GM21360 (cell line): ENCODE measurements at regions not wholly inside any gene's neighbourhood (a gene's known extent, or its start where the extent isn't known, plus 50 kb on each side); places are given as distances from the start of the nearest gene placed in this dataset.
"Not testable (repeated sequence)": the region's sequence is repeated elsewhere in the genome, so short reads cannot be mapped to it uniquely, and the experiment has no call there.

Source experiments
- ATAC-seq: cut with Tn5 transposase; IDR thresholded peaks from one replicate; pipeline ENCODE4 v1.9.1; 2021; ENCODE audit warnings: mild to moderate bottlenecking, moderate library complexity; ENCODE audit not compliant: unreplicated experiment

GRCh38 chr15:38726187-38726586 lies 161.6 kb upstream of the RASGRP1 start:
- ATAC-seq: no peak

DNA sequence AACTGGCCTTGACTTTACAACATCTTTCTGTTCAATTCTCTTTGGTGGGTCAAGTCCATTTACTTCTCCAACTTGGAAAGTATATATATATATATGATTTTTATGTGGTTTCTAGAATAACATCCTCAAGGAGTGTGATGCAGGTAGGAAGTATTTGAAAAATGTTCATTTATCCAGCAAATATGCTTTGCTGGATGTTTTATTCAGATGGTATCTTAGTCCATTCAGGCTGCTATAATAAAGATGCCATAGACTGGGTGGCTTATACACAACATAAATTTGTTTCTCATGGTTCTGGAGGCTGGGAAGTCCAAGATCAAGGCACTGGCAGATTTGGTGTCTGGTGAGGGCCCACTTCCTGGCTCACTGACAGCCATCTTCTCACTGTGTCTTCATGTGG lies 168.7 kb upstream of the RASGRP1 start:
- no peak for ATAC-seq

DNA sequence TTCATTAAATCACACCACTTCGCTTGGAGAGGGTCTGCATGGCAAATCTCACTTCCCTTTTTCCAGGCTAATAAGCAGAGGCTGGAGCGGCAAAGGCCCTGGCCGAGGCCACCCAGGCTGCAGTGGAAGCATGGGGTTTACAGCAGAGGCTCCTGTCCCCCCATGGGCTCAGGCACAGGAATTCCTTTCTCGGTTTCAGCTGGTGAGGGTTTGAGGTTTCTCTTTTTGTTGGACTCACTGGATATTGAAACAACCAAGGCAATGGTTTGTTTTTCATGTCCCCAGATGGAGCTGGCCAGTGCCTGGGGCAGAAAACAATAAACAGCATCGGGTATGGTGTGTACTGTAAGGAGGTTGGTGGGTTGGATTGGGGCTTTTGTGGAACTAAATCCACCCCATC lies 175.6 kb upstream of the RASGRP1 start:
- ATAC-seq: no peak

- ATAC-seq: no peak
Observed at GRCh38 chr15:38743147-38743546, 178.5 kb upstream of the RASGRP1 start.

DNA sequence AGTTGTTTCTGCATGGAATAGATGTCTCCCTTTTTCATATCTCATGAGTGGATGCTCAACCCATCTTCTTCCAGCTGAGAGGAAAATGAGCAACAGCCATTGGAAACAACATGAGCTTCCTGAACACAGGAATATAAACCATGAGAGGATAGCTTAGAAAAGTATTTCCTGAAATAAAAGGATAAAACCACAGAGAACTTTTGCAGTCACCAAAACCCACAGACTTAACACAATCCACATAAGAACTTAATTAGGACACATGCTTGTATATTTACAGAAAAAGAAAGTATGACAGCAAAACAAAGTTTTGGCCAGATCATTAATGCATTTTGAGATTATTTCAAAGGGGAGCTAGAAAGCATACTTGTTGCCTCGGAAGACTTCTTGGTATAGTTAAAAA lies 180.5 kb upstream of the RASGRP1 start:
- no peak for ATAC-seq

- no peak for ATAC-seq
Observed at GRCh38 chr15:38745626-38746025, 181.0 kb upstream of the RASGRP1 start.

DNA sequence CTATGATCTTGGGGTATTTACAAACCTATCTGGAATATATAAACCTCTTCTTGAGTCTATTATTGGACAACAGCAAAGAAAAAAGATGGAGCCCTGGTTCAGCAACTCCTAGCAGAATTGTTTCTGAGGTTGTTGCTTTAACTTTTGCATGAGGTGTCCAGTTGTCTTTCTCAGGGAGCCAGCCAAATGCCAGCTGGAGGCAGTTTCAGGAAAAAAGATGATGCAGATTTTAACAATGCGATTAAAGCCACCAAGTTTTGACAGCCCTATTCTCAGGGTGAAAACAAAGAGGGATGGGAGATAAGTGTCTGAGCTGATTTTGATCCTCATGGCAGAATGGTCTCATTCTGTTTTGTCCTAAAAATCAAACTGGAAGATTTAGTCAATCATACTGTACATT lies 181.6 kb upstream of the RASGRP1 start:
- no peak for ATAC-seq

DNA sequence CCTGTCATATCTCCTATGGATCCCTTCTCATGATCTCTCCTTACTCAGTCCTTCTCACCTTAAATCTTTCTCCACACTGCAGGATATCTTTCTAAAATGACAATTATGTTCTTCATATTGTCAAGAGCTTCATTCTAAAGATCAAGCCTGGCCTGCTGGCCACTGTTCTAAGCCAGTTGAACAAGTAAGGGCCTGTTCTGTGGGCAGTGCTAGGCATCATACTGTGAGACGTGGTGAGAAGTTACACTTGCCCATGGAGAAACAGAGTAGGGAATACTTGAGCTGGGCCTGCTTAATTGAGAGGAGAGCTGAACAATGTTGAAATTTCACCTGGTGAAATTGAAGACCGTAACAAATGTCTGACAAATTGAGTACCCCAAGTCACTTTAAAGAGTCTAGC lies 184.1 kb upstream of the RASGRP1 start:
- no peak for ATAC-seq

DNA sequence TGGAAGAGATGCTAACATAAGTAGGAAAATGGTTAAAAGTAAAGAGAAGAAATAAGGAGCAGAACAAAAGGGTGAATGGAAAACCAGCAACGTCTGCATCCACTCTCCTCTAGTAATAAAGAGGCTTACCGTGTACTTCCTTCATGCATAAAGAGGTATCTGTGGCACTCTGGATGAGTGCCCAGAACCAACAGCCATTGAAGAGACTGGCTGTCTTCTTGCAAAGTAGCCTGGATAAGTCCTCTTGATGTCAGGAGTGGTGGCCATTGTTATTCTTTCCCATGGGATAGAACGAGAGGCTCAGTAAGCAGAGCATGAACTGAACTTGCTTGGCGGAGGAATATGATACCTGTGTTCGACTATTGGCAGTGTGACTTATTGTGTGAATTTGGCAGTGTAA lies 186.2 kb upstream of the RASGRP1 start:
- no peak for ATAC-seq

DNA sequence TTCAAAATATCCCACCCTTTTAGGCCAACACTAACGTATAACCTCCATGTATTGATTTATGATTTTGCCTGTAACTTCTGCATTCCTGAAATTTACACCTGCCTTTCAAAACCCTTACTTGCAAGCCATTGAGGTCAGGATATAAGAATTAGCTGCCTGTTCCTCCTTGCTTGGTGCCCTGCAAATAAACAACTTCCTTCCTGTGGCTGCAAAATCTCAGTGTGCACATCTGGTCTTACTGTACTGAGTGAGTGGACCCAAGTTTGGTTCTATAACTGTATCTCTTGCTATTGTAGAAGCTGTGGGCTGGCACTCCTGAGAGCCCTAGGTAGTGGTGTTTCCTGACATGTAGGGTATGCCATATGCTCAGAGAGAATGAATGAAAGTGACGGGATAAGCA lies 191.1 kb upstream of the RASGRP1 start:
- no peak for ATAC-seq

DNA sequence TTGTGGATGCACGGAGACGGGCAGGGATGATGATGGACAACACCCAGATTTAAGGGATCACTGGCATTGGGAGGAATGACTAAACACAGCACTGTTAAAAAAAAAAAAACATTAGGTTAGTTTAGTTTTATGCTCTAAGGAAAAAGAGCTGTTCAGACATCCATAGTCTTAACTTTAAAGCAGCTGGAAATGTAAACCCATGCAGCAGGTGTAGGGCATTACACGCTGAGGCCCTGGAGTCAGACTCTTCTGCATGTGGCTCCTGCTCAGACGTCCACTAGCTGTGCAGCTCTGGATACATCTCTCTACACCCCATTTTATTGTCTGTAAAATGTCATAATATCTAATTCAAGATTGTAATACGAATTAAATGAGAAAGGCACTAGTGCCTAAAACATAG lies 191.8 kb upstream of the RASGRP1 start:
- no peak for ATAC-seq

GRCh38 chr15:38758043-38758442 lies 193.4 kb upstream of the RASGRP1 start:
- ATAC-seq: no peak

DNA sequence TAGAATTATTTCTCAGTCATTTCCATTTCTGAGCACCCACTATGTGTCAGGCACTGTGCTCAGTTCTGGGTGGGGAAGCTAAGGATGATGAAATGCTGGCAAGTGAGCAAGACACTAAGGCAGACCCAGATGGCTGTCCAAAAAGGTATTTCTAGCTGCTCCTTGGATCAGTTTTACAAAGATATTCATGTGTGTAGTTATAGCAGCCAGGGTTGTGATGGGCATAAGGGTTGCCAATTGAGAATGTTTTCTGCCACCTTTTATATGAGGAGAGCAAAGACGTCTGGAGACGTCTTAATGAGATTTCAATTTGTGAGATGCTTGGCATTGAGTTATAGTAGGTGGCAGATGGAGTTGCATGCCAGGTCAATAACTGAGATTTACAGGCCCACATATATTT lies 197.1 kb upstream of the RASGRP1 start:
- ATAC-seq: no peak

DNA sequence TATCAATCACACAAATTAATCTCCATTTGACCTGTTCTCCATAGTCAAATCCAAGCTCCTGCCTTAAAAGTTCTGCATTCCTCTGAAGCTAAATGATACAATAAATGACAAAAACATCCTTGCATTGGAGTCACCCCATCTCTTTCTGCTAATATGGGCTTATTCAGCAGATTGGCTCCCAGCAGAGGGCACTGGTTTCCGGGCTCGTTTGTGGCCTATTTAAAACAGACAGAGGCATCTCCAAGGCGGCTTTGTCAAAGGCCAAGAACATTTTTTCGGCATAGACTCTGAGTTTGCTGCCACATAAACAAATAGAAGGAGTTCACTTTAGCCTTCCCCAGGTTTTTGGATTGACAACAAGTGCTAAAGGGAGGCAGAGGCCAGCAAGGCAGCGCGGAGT lies 204.4 kb upstream of the RASGRP1 start:
- no peak for ATAC-seq

DNA sequence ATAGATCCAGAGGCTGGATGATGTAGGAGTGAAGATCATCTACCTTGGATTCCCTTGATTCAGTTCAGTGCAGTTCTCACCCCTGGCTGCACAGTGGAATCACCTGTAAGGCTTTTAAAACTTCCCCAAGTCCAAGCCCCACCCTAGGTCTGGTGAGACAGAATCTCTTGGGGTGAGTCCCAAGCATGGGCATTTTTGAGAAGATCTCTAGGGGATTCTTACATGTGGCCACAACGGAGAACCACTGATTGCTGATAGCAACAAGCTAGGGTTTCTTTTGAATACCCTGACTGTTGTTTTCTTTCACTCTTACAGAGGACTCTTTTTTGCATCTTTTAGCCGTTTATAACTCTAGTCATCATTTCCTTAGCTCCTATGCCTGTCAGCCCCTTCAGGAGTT lies 204.9 kb upstream of the RASGRP1 start:
- no peak for ATAC-seq

DNA sequence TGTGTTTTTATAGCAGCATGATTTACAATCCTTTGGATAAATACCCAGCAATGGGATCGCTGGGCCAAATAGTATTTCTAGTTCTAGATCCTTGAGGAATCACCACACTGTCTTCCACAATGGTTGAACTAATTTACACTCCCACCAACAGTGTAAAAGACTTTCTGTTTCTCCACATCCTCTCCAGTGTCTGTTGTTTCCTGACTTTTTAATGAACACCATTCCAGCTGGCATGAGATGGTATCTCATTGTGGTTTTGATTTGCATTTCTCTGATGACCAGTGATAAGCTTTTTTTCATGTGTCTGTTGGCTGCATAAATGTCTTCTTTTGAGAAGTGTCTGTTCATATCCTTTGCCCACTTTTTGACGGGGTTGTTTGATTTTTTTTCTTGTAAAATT lies 209.5 kb upstream of the RASGRP1 start:
- not testable (repeated sequence) for ATAC-seq

GRCh38 chr15:38781196-38781595 lies 216.6 kb upstream of the RASGRP1 start:
- ATAC-seq: no peak

DNA sequence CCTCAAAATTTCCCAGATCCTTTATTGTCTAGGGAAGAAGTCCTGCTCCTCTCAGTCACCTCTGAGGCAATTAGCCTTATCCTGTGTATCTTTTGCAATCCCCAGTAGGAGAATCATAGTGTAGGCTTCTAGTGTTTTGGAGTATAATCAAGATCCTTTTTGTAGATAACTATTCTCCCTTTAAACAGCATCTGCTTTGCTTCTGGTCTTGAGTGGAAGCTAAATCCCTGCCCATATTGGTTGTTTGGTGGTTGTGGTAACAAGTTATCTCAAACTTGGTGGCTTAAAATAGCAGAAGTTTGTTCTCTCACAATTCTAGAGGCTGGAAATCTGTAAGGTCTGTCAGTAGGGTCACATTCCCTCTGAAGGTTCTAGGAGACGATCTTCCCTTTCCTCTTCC lies 217.5 kb upstream of the RASGRP1 start:
- no peak for ATAC-seq

DNA sequence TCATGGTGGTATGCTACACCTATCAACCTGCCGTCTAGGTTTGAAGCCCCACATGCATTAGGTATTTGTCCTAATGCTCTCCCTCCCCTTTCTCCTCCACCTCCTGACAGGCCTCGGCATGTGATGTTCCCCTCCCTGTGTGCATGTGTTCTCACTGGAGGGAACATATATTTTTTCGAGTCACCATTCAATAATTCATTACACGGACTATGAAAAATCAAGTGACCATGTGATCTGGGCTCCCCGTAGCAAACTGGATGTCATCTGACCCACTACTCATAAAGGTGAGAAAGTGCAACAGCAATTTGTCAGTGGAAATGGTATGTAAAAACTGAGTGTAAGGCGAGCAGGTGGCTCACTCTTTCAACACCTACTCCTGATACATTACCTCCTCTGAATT lies 224.3 kb upstream of the RASGRP1 start:
- no peak for ATAC-seq

DNA sequence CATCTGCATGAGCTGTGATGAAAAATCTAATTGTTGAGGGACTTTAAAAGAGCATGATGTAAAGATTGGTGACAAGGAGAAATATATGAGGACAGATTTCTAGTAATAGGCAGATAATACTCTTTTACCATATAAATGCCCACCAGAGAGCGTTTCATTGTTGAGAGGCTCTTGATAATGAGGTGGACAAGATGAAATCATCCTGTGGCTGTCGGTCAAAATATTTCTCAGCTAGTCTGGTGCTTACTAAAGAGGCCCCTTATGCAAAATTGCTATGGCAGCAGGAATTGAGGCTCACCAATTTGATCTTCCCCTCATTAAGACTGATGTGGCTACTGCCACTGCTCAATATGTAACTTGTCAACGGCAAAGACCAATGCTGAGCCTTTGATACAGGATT lies 225.0 kb upstream of the RASGRP1 start:
- no peak for ATAC-seq

DNA sequence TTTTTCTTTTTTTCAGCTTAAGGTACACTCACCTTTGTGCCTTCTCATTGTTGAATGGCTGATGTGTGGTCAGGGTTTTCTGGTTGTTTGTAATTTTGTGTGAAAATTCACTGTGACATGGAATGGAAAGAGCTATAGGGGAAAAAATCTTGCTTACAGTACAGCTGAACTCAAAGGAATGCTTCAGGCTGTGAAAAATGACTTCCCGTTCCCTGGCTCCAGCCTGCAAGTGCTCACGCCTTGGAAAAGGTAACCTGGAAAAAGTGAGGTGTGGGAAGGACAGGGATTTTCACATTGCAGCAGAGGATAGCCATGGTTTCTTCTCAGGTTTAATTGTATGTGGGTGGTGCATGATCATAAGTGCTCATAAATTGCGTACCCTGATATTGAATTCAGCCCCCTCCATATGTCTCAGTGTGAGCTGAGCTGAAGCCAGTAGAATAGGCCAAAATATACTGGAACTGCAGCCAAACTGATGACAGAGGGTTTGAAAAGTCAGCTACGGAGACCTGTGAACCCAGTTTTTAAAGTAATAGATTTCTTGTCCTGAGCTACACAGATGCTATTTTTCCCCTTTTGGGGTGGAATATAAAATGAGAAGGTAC lies 228.7 kb upstream of the RASGRP1 start:
- ATAC-seq: no peak

DNA sequence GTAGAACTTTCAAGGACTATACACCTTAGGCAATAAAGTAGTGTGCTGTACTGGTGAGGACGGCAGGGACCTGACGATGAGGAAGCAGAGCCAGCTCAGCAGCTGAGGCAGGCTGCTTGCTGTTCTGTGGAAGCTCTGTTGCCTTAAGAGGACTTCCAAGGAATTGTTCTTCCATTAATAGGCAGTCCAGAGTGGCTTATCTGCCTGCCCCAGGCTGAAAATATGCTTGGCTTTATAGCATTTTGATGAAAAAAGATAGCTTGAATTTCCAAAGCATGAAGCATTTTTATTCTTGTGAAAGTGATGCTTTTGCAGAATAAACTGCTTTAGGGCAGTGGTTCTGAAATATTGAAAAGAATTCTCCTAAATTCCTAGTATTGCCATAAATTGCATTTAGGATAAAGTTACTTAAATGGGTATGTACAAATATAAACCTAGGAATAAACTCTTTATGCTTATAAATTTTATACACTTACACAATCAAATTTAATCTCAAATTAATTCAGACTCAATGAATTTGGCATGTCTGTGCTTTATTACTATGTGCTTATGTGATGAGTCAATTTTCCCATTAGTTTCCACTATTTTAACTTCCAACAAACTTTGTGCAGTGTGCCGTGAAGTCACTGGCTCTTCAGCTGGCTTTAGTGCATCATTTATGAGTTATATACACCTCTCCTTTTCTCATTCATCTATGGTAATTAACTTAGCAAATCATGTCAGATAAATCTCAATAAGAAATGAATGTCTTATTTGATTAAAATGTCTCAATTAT lies 231.0 kb upstream of the RASGRP1 start:
- ATAC-seq: no peak

- no peak for ATAC-seq
Observed at GRCh38 chr15:38796589-38796988, 232.0 kb upstream of the RASGRP1 start.
